HCT116 (cell line): ENCODE measurements at regions not wholly inside any gene's neighbourhood (a gene's known extent, or its start where the extent isn't known, plus 50 kb on each side); places are given as distances from the start of the nearest gene placed in this dataset.

Experiments used
- ATAC-seq: fragments of 200-7000 bp; cut with Tn5 transposase; 2 replicates; pipeline ENCODE4 v1.9.1; 2020; ENCODE audit warnings: mild to moderate bottlenecking, moderate library complexity
- BruUV-seq: library from RNA; stranded (reverse); fragments of 400-500 nt; replicated peaks from 2 replicates; lab custom pipeline; 2021; lab: Mats Ljungman, UMichigan
- CTCF ChIA-PET: fragments of 300-600 bp; sonication (Branson Sonifier 250); formaldehyde crosslinking; loops from one replicate; lab custom pipeline; 2021; ENCODE audit warnings: antibody characterized with exemption; lab: Charles Lee
- POLR2A ChIA-PET: fragments of 300-600, 350-600 bp; sonication (Branson Sonifier 250); formaldehyde crosslinking; loops from one replicate; lab custom pipeline; 2021; ENCODE audit warnings: antibody characterized with exemption; lab: Charles Lee
- RAD21 ChIA-PET, 2 experiments: fragments of 300-600 bp; sonication (Branson Sonifier 250); formaldehyde crosslinking; loops; one replicate each; lab custom pipeline; 2023; ENCODE audit warnings: low total read pairs in 2 of 2; ENCODE audit not compliant: uncharacterized antibody in 2 of 2, unreplicated experiment in 2 of 2, low non-redundant PET in 1 of 2; lab: Charles Lee
- DNase-seq: peaks from one replicate; pipeline ENCODE4 v3.0.0-alpha.2; 2010; ENCODE audit warnings: low read depth, low spot score
- H2AFZ ChIP-seq: fragments of 200-600 bp; shearing (Covaris generic), sonication (generic); 2 replicates; pipeline ENCODE4 v1.6.1; 2017; ENCODE audit warnings: low read depth, mixed run types, mixed read lengths, antibody characterized with exemption, low read length; ENCODE audit not compliant: poor library complexity, severe bottlenecking
- H3K27ac ChIP-seq: 2 replicates; pipeline ENCODE4 v1.5.1; 2012; ENCODE audit warnings: low read depth, low read length
- H3K27me3 ChIP-seq: fragments of 200-600 bp; sonication (generic); 2 replicates; pipeline ENCODE4 v1.6.1; 2016; ENCODE audit warnings: mixed run types, low read length, mixed read lengths; ENCODE audit not compliant: insufficient read depth
- H3K36me3 ChIP-seq, 2 experiments: fragments of 200-500 bp in 1 of 2; fragments of 200-600 bp in 1 of 2; sonication (Bioruptor generic) in 1 of 2; sonication (generic) in 1 of 2; 2 replicates each; pipeline versions ENCODE4 v1.5.1 to v1.6.1; 2014 to 2016; ENCODE audit warnings: low read length in 2 of 2, inconsistent platforms in 1 of 2, mixed read lengths in 1 of 2, mixed run types in 1 of 2; ENCODE audit not compliant: insufficient read depth in 2 of 2, control insufficient read depth in 1 of 2
- H3K4me1 ChIP-seq, 2 experiments: fragments of 200-600 bp in 1 of 2; sonication (generic) in 1 of 2; 2 replicates each; pipeline versions ENCODE4 v1.5.1 to v1.6.1; 2012 to 2017; ENCODE audit warnings: low read length in 2 of 2, inconsistent platforms in 1 of 2, mild to moderate bottlenecking in 1 of 2, mixed read lengths in 1 of 2, mixed run types in 1 of 2, moderate library complexity in 1 of 2; ENCODE audit not compliant: insufficient read depth in 2 of 2, control insufficient read depth in 1 of 2
- H3K4me2 ChIP-seq: fragments of 200-600 bp; sonication (generic); 2 replicates; pipeline ENCODE4 v1.6.1; 2017; ENCODE audit warnings: mixed run types, low read length, mixed read lengths
- H3K4me3 ChIP-seq, 2 experiments: fragments of 200-600 bp in 1 of 2; sonication (generic) in 1 of 2; replicated peaks in 1 of 2; 2 replicates each; pipeline ENCODE4 v1.5.1; 2011 to 2016; ENCODE audit warnings: low read length in 2 of 2, control low read depth in 1 of 2, low read depth in 1 of 2, mild to moderate bottlenecking in 1 of 2, mixed read lengths in 1 of 2, mixed run types in 1 of 2
- H3K79me2 ChIP-seq: fragments of 200-600 bp; sonication (generic); 2 replicates; pipeline ENCODE4 v1.6.1; 2017; ENCODE audit warnings: mild to moderate bottlenecking, mixed run types, low read length, moderate library complexity, mixed read lengths; ENCODE audit not compliant: insufficient read depth
- H3K9ac ChIP-seq: fragments of 200-600 bp; sonication (generic); 2 replicates; pipeline ENCODE4 v1.6.1; 2016; ENCODE audit warnings: low read length, mixed read lengths
- H3K9me2 ChIP-seq: fragments of 200-600 bp; sonication (generic), shearing (Covaris generic); 2 replicates; pipeline ENCODE4 v1.6.1; 2017; ENCODE audit warnings: mixed run types, mild to moderate bottlenecking, moderate library complexity; ENCODE audit not compliant: insufficient read depth
- H3K9me3 ChIP-seq, 2 experiments: fragments of 200-500 bp in 1 of 2; fragments of 200-600 bp in 1 of 2; sonication (Bioruptor generic) in 1 of 2; sonication (generic) in 1 of 2; 2 replicates each; pipeline ENCODE4 v1.6.1; 2014 to 2017; ENCODE audit warnings: low read length in 2 of 2, mixed read lengths in 2 of 2, inconsistent platforms in 1 of 2, low read depth in 1 of 2, mild to moderate bottlenecking in 1 of 2, mixed run types in 1 of 2, moderate library complexity in 1 of 2; ENCODE audit not compliant: control insufficient read depth in 1 of 2, insufficient read depth in 1 of 2
- H4K20me1 ChIP-seq: fragments of 200-600 bp; sonication (generic), shearing (Covaris generic); 2 replicates; pipeline ENCODE4 v1.6.1; 2017; ENCODE audit warnings: mixed run types, mild to moderate bottlenecking, moderate library complexity; ENCODE audit not compliant: insufficient read depth
- CBX3 ChIP-seq: IDR thresholded peaks from 2 replicates; pipeline ENCODE4 v1.6.1; 2012; ENCODE audit warnings: low read depth
- CEBPB ChIP-seq: IDR thresholded peaks from 2 replicates; pipeline ENCODE4 v1.6.1; 2012; ENCODE audit warnings: low read depth
- EZH2 ChIP-seq: fragments of 200-600 bp; sonication (generic); IDR thresholded peaks from 2 replicates; pipeline ENCODE4 v1.6.1; 2017; ENCODE audit warnings: antibody characterized with exemption, mixed run types
- EZH2phosphoT487 ChIP-seq: fragments of 200-600 bp; IDR thresholded peaks from 2 replicates; pipeline ENCODE4 v1.6.1; 2018; ENCODE audit warnings: antibody characterized with exemption, borderline replicate concordance
- JUND ChIP-seq: IDR thresholded peaks from 2 replicates; pipeline ENCODE4 v1.6.1; 2012
- POLR2A ChIP-seq: IDR thresholded peaks from 2 replicates; pipeline ENCODE4 v1.7.0; 2011; ENCODE audit warnings: borderline replicate concordance; ENCODE audit not compliant: insufficient read depth, insufficient read length; ENCODE audit errors: extremely low read depth
- POLR2AphosphoS5 ChIP-seq: IDR thresholded peaks from 2 replicates; pipeline ENCODE4 v1.6.1; 2011; ENCODE audit warnings: mild to moderate bottlenecking, low read depth, low read length, moderate library complexity
- RAD21 ChIP-seq: IDR thresholded peaks from 2 replicates; pipeline ENCODE4 v1.6.1; 2012; ENCODE audit warnings: low read depth, mild to moderate bottlenecking
- SIN3A ChIP-seq: IDR thresholded peaks from 2 replicates; pipeline ENCODE4 v1.6.1; 2012; ENCODE audit warnings: low read depth
- SP1 ChIP-seq: IDR thresholded peaks from 2 replicates; pipeline ENCODE4 v1.6.1; 2012; ENCODE audit warnings: low read depth
- YY1 ChIP-seq: IDR thresholded peaks from 2 replicates; pipeline ENCODE4 v1.6.1; 2011; ENCODE audit warnings: low read length, low read depth, moderate library complexity, mild to moderate bottlenecking; ENCODE audit not compliant: insufficient replicate concordance; ENCODE audit errors: extremely low read depth
- intact Hi-C: fragments of 100-400 bp; cut with micrococcal nuclease; formaldehyde crosslinking; loops from 2 replicates; pipeline ENCODE4 v1.10.0; 2022
- TF ChIP-seq, protein P1 (sequence below): IDR thresholded peaks from 2 replicates; pipeline ENCODE4 v1.6.1; 2012
- TF ChIP-seq, protein P2 (sequence below): IDR thresholded peaks from 2 replicates; pipeline ENCODE4 v1.6.1; 2012
- TF ChIP-seq, protein P3 (sequence below): IDR thresholded peaks from 2 replicates; pipeline ENCODE4 v1.6.1; 2011; ENCODE audit warnings: mild to moderate bottlenecking, low read length, moderate library complexity; ENCODE audit not compliant: insufficient replicate concordance; ENCODE audit errors: extremely low read depth

DNA sequence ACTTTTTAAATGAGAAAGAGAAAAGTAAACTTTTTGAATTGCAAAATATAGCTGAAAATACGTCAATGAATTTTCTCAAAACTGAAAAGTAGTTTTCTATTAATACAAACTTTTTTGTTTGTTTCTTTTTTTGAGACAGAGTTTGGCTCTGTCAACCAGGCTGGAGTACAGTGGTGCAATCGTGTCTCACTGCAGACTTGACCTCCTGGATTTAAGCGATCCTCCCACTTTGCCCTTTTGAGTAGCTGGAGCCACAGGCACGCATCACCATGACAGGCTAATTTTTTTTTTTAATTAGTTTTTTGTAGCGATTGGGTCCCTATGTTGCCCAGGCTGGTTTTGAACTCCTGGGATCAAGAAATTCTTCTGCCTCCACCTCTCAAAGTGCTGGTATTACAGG is 610.4 kb downstream of the ELAVL2 start:
- Histone ChIP-seq H3K9me3 (peaks cover 5 to 15% of the 10 kb centered on the region in 2 experiments; a peak in 3 of 4 replicates), H3K4me3 (no peak overlapping the region), H2AFZ (no peak overlapping the region), H3K27ac (no peak overlapping the region), H3K4me2 (no peak overlapping the region), H3K27me3 (no peaks in the 10 kb centered on the region), H3K36me3 (no peaks in the 10 kb centered on the region), H3K9me2 (no peaks in the 10 kb centered on the region), H3K4me1 (no peaks in the 10 kb centered on the region), H4K20me1 (no peaks in the 10 kb centered on the region), H3K9ac (no peak overlapping the region), H3K79me2 (no peaks in the 10 kb centered on the region)
- RAD21 ChIA-PET = no interaction called here
- CTCF ChIA-PET = no interaction called here
- TF ChIP-seq SIN3A = no peak
- TF ChIP-seq, protein P1, sequence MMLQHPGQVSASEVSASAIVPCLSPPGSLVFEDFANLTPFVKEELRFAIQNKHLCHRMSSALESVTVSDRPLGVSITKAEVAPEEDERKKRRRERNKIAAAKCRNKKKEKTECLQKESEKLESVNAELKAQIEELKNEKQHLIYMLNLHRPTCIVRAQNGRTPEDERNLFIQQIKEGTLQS = no peak
- no peak for TF ChIP-seq POLR2A
- no peak for TF ChIP-seq RAD21
- TF ChIP-seq SP1 = no peak
- no peak for TF ChIP-seq EZH2
- no peak for TF ChIP-seq POLR2AphosphoS5
- no peak for TF ChIP-seq CBX3
- no peak for TF ChIP-seq YY1
- TF ChIP-seq, protein P2, sequence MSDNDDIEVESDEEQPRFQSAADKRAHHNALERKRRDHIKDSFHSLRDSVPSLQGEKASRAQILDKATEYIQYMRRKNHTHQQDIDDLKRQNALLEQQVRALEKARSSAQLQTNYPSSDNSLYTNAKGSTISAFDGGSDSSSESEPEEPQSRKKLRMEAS = no peak
- no peak for TF ChIP-seq JUND
- TF ChIP-seq, protein P3, sequence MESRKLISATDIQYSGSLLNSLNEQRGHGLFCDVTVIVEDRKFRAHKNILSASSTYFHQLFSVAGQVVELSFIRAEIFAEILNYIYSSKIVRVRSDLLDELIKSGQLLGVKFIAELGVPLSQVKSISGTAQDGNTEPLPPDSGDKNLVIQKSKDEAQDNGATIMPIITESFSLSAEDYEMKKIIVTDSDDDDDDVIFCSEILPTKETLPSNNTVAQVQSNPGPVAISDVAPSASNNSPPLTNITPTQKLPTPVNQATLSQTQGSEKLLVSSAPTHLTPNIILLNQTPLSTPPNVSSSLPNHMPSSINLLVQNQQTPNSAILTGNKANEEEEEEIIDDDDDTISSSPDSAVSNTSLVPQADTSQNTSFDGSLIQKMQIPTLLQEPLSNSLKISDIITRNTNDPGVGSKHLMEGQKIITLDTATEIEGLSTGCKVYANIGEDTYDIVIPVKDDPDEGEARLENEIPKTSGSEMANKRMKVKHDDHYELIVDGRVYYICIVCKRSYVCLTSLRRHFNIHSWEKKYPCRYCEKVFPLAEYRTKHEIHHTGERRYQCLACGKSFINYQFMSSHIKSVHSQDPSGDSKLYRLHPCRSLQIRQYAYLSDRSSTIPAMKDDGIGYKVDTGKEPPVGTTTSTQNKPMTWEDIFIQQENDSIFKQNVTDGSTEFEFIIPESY = no peak
- TF ChIP-seq EZH2phosphoT487 = no peak
- TF ChIP-seq CEBPB = no peak
- ATAC-seq = no peak
- intact Hi-C loops = no loop called here
- no TSS peak for BruUV-seq
- no peak for DNase-seq
- POLR2A ChIA-PET = no interaction called here
